ENCODE measurements at regions not wholly inside any gene's neighbourhood (a gene's known extent, or its start where the extent isn't known, plus 50 kb on each side); places are given as distances from the start of the nearest gene placed in this dataset.
A peak's percentile ranks its signal among the peaks of the same experiment; 100 is the strongest.

DNA sequence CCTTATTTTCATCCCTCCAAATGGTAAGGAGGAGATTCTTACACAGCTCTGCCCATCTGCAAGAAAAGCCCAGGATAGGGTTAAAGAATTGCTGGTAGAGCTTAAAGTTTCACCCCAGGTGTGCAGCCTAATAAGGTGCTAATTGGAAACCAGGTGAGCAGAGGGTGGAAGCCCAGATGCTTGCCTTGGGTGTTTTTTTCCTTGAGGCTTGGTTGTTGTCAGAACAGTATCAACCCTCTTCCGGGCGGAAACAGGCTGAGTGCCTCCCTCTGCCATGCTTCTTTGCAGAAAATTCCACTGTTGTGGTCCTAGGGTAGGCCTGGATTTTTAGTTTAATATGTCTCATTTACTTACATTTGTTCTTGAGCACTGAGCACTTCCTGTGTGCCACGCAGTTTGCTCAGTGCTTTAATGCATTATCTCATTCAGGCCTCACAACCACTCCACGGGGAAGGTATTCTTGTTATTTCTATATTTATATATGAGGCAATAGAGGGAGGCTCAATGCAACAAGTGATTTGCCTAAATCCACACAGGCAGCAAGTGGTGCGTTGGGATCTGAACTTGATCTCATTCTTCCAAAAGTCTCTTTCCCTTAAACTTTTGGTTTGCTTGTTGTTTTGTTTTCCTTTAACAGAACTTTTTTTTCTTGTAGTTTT, 115.0 kb upstream of the LRIG1 start:
- no peak overlapping the region for H3K4me3 ChIP-seq (ENCODE audit: low read length)
- TF ChIP-seq, protein P1, sequence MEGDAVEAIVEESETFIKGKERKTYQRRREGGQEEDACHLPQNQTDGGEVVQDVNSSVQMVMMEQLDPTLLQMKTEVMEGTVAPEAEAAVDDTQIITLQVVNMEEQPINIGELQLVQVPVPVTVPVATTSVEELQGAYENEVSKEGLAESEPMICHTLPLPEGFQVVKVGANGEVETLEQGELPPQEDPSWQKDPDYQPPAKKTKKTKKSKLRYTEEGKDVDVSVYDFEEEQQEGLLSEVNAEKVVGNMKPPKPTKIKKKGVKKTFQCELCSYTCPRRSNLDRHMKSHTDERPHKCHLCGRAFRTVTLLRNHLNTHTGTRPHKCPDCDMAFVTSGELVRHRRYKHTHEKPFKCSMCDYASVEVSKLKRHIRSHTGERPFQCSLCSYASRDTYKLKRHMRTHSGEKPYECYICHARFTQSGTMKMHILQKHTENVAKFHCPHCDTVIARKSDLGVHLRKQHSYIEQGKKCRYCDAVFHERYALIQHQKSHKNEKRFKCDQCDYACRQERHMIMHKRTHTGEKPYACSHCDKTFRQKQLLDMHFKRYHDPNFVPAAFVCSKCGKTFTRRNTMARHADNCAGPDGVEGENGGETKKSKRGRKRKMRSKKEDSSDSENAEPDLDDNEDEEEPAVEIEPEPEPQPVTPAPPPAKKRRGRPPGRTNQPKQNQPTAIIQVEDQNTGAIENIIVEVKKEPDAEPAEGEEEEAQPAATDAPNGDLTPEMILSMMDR (conservative IDR thresholded peaks at IDR 0.05; ENCODE audit: low read length): no peak
- no peak for DNase-seq (ENCODE audit: low read depth)

DNA sequence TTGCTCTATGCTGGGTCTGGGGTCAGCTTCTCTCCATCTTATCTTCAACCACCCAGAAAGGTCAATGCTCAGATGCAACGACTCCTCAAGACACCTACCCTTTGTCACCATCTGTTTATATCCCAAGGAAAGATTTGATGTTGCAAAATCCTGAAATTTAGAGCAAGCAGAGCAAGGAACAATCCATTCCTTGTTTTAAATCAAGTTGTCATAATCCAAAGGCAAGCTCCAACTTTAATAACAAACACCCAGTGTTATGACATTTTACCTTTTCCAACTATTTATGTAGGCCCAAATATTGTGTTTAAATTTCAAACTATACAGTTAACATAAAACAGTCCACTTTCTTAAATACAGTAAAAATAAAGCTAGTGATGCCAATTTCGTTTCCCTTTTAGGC, 116.5 kb upstream of the LRIG1 start:
- DNase-seq (ENCODE audit: low read depth): no peak
- TF ChIP-seq, protein P1 (conservative IDR thresholded peaks at IDR 0.05; ENCODE audit: low read length): no peak
- H3K4me3 ChIP-seq (ENCODE audit: low read length): no peak overlapping the region

DNA sequence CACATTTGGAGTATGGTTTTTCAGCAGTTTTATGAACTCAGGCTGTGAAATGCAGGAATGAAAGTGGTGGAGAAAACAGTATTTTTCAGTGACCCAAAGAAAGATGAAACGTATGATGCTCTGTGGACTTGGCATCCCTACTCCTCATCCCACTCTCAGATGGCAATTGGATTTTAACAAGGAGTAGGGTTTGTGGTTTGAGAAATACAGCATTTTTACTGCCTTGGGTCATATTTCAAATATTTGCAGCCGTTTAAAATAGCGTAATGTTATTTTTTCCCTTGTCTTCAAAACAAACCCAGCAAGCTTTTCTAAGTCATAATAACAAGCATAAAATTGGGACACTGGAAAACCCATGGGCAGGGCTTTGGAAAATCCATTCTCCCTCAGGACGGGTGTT, 117.2 kb upstream of the LRIG1 start:
- H3K4me3 ChIP-seq (ENCODE audit: low read length): no peak overlapping the region
- TF ChIP-seq, protein P1 (conservative IDR thresholded peaks at IDR 0.05; ENCODE audit: low read length): no peak
- peak; percentile 54 for DNase-seq (ENCODE audit: low read depth)

DNA sequence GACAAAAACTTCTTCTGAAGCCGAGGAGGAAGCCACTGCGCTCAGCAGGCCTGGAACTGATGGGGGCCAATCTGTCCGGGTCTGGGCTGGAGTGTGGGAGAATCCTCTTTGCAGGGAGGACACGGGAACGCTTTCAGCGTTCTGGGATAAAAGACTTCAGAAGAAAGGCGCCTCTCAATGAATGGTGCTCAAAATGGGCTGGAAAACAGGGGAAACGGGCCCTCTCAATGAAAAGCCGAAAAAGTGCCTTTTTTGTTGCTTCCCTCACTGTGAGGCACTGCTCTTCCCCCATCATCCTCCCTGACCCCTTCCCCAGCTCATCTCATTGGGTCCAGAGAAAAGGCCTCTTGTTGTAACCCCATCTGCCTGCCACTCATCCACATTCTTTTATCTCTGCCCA, 119.5 kb upstream of the LRIG1 start:
- no peak overlapping the region for H3K4me3 ChIP-seq (ENCODE audit: low read length)
- DNase-seq (ENCODE audit: low read depth): no peak
- TF ChIP-seq, protein P1 (conservative IDR thresholded peaks at IDR 0.05; ENCODE audit: low read length): no peak

DNA sequence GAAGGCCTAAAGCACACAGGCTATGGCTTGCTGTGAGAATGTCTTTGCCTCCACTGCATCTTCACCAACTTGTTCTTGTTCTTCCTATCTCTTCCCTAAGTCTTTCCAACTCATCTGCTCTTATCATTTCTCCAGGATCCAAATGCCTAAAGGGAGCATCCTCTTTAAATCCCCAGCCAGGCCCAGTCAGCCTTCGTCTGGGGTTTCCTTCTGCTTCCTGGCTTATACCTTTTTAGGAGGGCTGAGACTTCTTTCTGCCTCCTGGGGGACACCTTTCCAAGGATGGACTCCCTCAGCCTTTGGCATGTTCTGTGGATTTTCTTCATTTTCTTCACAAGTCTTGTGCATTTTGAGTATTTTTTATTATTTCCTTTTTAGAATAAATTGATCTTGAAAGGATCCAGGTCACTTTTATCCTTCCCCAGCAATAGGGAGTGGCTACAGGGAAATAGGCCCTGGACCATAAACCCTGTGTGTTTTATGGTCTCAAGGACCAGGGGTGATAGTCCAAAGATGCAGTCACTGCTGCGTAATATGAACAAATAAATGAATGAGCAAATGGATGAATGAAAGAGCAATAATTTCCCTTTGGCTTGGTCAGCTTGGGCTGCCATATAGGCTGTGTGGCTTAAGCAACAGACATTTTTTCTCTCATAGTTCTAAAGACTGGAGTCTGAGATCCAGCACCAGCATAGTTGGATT, 122.1 kb upstream of the LRIG1 start:
- DNase-seq (ENCODE audit: low read depth): no peak

DNA sequence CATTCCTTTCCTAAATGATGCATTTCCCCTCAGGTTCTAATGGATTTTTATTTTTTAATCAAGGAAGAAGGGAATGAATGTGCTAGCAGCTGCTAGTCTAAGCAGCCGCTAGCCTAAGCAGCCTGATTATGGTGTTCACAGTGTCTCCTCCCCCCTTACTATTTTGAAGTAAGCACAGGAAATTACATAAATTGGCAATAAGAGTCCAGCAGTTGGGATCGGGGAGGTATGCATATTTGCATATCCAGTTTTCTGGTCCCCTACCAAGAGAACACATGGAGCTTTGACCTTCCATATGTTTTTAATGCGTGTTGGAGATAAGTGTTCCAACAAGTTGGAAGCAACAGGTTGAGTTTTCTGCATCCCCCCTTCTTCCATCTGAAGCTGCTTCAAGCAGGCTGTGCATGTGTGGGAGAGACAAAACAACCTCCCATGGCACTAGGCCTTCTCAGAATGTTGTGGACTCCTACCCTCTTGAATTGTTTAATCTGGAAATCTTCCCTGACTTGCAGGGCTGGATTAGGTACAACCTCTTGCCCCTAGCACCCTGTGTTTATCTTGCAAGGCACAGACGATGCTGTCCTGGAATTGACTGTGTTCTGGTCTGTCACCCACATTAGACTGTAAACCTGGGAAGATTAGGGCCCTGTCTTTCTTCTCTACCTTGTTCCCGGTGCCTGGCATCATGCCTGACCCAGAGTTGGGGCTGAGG, 124.8 kb upstream of the LRIG1 start:
- no peak for DNase-seq (ENCODE audit: low read depth)
- no peak overlapping the region for H3K4me3 ChIP-seq (ENCODE audit: low read length)
- TF ChIP-seq, protein P1 (conservative IDR thresholded peaks at IDR 0.05; ENCODE audit: low read length): no peak

More for the DNA sequence above, 122.1 kb upstream of the LRIG1 start:
- H3K4me3 ChIP-seq (ENCODE audit: low read length): no peak overlapping the region
- TF ChIP-seq, protein P1 (conservative IDR thresholded peaks at IDR 0.05; ENCODE audit: low read length): no peak
